LNCAP (cell line): ENCODE measurements at regions not wholly inside any gene's neighbourhood (a gene's known extent, or its start where the extent isn't known, plus 50 kb on each side); places are given as distances from the start of the nearest gene placed in this dataset.

ENCODE experiments used
- TF ChIP-seq, protein P1 (sequence below): fragments of 450-650 bp; IDR thresholded peaks from 2 replicates; pipeline ENCODE4 v1.5.1; 2017; ENCODE audit warnings: mild to moderate bottlenecking

GRCh38 chr2:175475130-175475529 is 293.6 kb upstream of the ATP5MC3 start:
- TF ChIP-seq, protein P1, sequence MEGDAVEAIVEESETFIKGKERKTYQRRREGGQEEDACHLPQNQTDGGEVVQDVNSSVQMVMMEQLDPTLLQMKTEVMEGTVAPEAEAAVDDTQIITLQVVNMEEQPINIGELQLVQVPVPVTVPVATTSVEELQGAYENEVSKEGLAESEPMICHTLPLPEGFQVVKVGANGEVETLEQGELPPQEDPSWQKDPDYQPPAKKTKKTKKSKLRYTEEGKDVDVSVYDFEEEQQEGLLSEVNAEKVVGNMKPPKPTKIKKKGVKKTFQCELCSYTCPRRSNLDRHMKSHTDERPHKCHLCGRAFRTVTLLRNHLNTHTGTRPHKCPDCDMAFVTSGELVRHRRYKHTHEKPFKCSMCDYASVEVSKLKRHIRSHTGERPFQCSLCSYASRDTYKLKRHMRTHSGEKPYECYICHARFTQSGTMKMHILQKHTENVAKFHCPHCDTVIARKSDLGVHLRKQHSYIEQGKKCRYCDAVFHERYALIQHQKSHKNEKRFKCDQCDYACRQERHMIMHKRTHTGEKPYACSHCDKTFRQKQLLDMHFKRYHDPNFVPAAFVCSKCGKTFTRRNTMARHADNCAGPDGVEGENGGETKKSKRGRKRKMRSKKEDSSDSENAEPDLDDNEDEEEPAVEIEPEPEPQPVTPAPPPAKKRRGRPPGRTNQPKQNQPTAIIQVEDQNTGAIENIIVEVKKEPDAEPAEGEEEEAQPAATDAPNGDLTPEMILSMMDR: no peak

DNA sequence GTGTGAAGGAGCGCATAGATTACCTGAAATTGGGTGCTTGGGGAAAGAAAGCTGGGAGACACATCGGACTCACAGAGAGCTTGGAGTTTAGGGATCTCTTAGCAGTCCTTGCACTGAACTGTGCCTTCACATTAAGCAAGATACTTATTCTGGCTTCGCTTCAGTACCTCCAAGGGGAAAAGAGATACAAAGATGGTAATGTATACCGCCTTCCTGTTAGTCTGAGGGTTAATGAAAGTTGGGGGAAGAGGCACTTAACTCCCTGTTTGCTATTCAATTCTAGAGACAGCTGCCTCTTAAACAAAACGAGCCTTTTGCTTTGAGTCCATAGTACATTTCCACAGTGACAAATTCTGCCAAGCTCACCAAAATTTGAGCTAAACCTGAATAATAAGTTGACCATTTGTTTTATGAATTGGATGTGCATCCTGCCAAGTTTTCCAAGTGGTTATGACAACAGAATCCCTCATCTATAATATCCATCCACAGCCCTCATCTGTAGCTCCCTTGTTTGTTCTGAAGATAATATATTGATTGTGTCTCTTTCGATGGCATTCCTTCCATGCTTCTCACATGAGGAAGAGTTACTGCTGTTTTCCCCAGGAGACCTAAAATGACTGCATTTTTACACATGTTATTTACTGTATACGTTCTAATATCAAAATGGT is 287.1 kb upstream of the ATP5MC3 start:
- TF ChIP-seq, protein P1: no peak

DNA sequence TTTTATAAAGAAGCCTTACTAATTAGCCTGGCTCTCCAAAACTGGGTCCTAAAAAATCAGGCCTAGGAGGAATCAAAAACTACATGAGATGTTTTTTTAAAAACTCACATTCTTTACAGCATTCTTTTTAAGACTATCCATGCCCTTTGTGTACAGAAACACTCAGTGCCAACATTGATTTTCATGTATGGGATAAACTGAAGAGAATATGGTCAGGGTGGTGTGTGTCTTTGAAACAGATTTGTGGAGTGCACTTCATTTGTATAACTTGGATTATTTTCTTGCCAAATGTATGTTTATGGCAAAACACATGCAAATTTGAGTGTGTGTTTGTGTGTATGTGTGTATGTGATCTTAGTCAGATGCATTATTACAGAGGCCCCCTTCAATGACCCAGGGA is 283.6 kb upstream of the ATP5MC3 start:
- TF ChIP-seq, protein P1: no peak

DNA sequence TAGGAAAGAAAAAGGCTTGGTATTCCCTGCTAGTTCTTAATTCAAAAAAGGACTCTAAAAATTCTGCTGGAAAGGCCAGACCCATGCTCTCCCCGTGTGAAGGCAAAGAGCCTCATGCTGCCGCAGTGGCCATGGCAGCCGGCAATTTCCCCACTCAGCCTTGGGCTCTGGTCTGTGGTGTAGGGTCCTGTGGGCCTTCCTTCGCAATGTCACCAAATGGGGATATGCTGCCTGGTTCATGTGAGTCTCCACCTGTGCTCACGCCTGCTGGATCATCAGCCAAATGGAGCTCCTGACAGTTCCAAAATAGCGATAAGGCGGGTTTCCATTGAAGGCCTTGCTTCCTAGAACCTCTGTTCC is 282.8 kb upstream of the ATP5MC3 start:
- TF ChIP-seq, protein P1: no peak

DNA sequence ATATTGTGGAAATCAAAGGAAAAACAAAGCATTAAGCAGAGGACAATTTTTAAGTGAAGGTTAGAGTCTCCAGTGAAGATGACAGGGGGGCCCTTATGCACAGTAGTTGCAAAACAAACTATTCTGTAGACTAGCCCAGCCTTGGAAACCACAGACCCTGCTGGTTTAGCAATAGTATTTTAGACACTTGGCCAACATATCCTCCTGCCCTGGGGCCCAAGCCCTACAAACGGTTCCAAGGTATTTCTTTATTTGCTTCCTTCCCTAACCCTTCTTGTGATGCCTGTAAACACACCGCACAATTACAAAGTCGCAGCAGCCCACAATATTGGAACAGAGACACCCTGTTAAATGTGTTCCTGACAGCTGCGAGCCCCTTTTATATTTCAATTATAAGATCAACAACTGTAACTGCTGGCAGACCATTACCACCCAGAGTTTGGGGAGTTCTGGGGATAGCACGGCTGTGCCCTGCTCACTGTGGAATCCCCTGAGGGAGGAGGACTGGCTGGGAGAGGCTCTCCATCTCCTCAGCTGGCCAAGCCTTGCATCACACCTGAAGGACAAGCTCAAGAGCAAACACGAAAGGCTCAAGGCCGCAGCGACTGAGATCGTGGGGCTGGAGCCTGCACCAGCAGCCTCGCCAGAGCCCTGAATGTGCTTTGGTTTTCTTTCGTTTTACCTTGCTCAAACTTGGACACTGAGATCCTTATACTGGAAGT is 282.2 kb upstream of the ATP5MC3 start:
- TF ChIP-seq, protein P1: no peak

DNA sequence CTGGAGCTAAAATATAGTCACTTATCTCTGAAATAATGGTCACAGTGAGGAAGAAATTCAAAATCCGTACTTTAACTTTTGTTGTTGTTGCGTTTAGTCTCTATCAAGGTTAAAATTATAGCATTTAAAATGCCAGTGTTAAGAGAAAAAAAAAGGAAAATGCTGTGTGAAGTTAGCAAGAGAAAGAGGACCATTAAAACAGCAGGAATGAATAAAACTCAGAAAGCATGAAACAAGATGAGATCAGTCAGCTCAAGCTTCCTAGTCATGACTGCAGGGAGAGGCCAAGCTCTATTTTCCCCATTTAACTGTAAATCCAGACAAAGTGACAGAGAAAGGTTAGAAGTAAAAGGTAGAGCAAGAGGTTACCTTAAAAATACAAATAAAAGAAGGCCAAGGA is 281.7 kb upstream of the ATP5MC3 start:
- TF ChIP-seq, protein P1: no peak

- TF ChIP-seq, protein P1: no peak
These were observed 280.7 kb upstream of the ATP5MC3 start for GRCh38 chr2:175462246-175462645.
